DMS153 treated with DMSO at 0.1 percent for 48 hours (cell line): ENCODE measurements at regions not wholly inside any gene's neighbourhood (a gene's known extent, or its start where the extent isn't known, plus 50 kb on each side); places are given as distances from the start of the nearest gene placed in this dataset.

Experiments
- DNase-seq: peaks from one replicate; lab custom pipeline; 2025; ENCODE audit not compliant: unreplicated experiment; lab: John Stamatoyannopoulos, UW

GRCh38 chr6:45714006-45714730 is 301.5 kb downstream of the CLIC5 start:
- no peak for DNase-seq
